H1 (cell line): ENCODE measurements at regions not wholly inside any gene's neighbourhood (a gene's known extent, or its start where the extent isn't known, plus 50 kb on each side); places are given as distances from the start of the nearest gene placed in this dataset.

Experiments
- CTCF ChIA-PET: fragments of 300-600 bp; sonication (Branson Sonifier 250); formaldehyde crosslinking; loops from one replicate; lab custom pipeline; 2021; ENCODE audit not compliant: partially characterized antibody; lab: Charles Lee
- POLR2A ChIA-PET: fragments of 300-600 bp; sonication (Branson Sonifier 250); formaldehyde crosslinking; loops from one replicate; lab custom pipeline; 2021; ENCODE audit warnings: inconsistent platforms; ENCODE audit not compliant: partially characterized antibody; lab: Charles Lee
- DNase-seq, 2 experiments: peaks; one replicate each; pipeline versions ENCODE4 v3.0.0 to v3.0.0-alpha.2; 2010 to 2022; ENCODE audit warnings: low spot score in 2 of 2, low read depth in 1 of 2, mixed read lengths in 1 of 2
- FAIRE-seq: peaks from 2 replicates; lab custom pipeline; 2011; peaks lifted over from hg19 to GRCh38; lab: Jason Lieb, UNC
- H2AFZ ChIP-seq: 2 replicates; pipeline ENCODE4 v1.8.1; 2012; ENCODE audit warnings: low read length, inconsistent platforms
- H2AK5ac ChIP-seq: 2 replicates; pipeline ENCODE4 v1.6.1; 2013; ENCODE audit warnings: low read depth, low read length
- H2BK120ac ChIP-seq: replicated peaks from 2 replicates; pipeline ENCODE3; 2013; ENCODE audit warnings: low read depth, low read length, inconsistent platforms
- H2BK12ac ChIP-seq: 2 replicates; pipeline ENCODE4 v1.6.1; 2013; ENCODE audit warnings: low read depth, low read length
- H2BK15ac ChIP-seq: 2 replicates; pipeline ENCODE4 v1.6.1; 2013; ENCODE audit warnings: low read length
- H2BK20ac ChIP-seq: 2 replicates; pipeline ENCODE4 v1.6.1; 2013; ENCODE audit warnings: low read length
- H2BK5ac ChIP-seq: 2 replicates; pipeline ENCODE4 v1.6.1; 2013; ENCODE audit warnings: low read depth, low read length
- H3K14ac ChIP-seq: 2 replicates; pipeline ENCODE4 v1.6.1; 2013; ENCODE audit warnings: inconsistent platforms; ENCODE audit not compliant: insufficient read length
- H3K18ac ChIP-seq: 2 replicates; pipeline ENCODE4 v1.6.1; 2013; ENCODE audit warnings: low read length; ENCODE audit errors: extremely low read depth
- H3K23ac ChIP-seq: 2 replicates; pipeline ENCODE4 v1.6.1; 2013; ENCODE audit warnings: inconsistent platforms; ENCODE audit not compliant: insufficient read length
- H3K23me2 ChIP-seq: 2 replicates; pipeline ENCODE4 v1.6.1; 2013; ENCODE audit warnings: low read depth, low read length
- H3K27ac ChIP-seq: 2 replicates; pipeline ENCODE4 v1.6.1; 2011; ENCODE audit warnings: low read depth, low read length, inconsistent platforms
- H3K27me3 ChIP-seq, 4 experiments: replicated peaks in 1 of 4; 1 replicate in 1 of 4; 2 replicates in 3 of 4; pipeline versions ENCODE4 v1.6.1 to v1.8.1; 2011 to 2013; ENCODE audit warnings: low read length in 3 of 4, mild to moderate bottlenecking in 3 of 4, inconsistent platforms in 2 of 4, mixed read lengths in 2 of 4, moderate library complexity in 1 of 4; ENCODE audit not compliant: control insufficient read depth in 3 of 4, insufficient read depth in 3 of 4; ENCODE audit errors: extremely low read depth in 1 of 4
- H3K36me3 ChIP-seq, 4 experiments: 2 replicates each; pipeline versions ENCODE4 v1.6.1 to v1.8.1; 2011 to 2013; ENCODE audit warnings: mild to moderate bottlenecking in 4 of 4, low read length in 3 of 4, moderate library complexity in 2 of 4, control low read depth in 1 of 4, inconsistent platforms in 1 of 4; ENCODE audit not compliant: insufficient read depth in 4 of 4, control insufficient read depth in 2 of 4
- H3K4ac ChIP-seq: replicated peaks from 2 replicates; pipeline ENCODE3; 2013; ENCODE audit warnings: low read length, low read depth, mixed read lengths, inconsistent platforms; ENCODE audit not compliant: insufficient read length
- H3K4me1 ChIP-seq, 4 experiments: replicated peaks in 1 of 4; 1 replicate in 1 of 4; 2 replicates in 3 of 4; pipeline versions ENCODE4 v1.6.1 to v1.8.1; 2011 to 2013; ENCODE audit warnings: low read length in 3 of 4, inconsistent platforms in 2 of 4, mixed read lengths in 1 of 4; ENCODE audit not compliant: insufficient read depth in 4 of 4, control insufficient read depth in 3 of 4
- H3K4me2 ChIP-seq, 2 experiments: 2 replicates each; pipeline versions ENCODE4 v1.6.1 to v1.8.1; 2011 to 2013; ENCODE audit warnings: low read depth in 2 of 2, low read length in 2 of 2, control low read depth in 1 of 2, inconsistent platforms in 1 of 2, mild to moderate bottlenecking in 1 of 2; ENCODE audit not compliant: insufficient read depth in 1 of 2
- H3K4me3 ChIP-seq, 4 experiments: fragments of 200-600, 300-600 bp in 1 of 4; sonication (generic), shearing (Covaris generic), sonication (Bioruptor Twin) in 1 of 4; 2 replicates each; pipeline versions ENCODE4 v1.5.1 to v1.8.1; 2011 to 2016; ENCODE audit warnings: low read length in 4 of 4, low read depth in 3 of 4, control low read depth in 2 of 4, inconsistent platforms in 2 of 4, mild to moderate bottlenecking in 2 of 4, mixed read lengths in 1 of 4, moderate library complexity in 1 of 4; ENCODE audit not compliant: insufficient read depth in 2 of 4; ENCODE audit errors: extremely low read depth in 1 of 4
- H3K56ac ChIP-seq: replicated peaks from 2 replicates; pipeline ENCODE3; 2013; ENCODE audit warnings: low read depth, mild to moderate bottlenecking, mixed read lengths, low read length, inconsistent platforms; ENCODE audit not compliant: insufficient read length
- H3K79me1 ChIP-seq: 2 replicates; pipeline ENCODE4 v1.6.1; 2013; ENCODE audit warnings: low read depth, low read length, control low read depth
- H3K79me2 ChIP-seq, 2 experiments: 2 replicates each; pipeline versions ENCODE4 v1.6.1 to v1.8.1; 2012 to 2013; ENCODE audit warnings: low read length in 2 of 2, mild to moderate bottlenecking in 2 of 2, inconsistent platforms in 1 of 2; ENCODE audit not compliant: insufficient read depth in 2 of 2, control insufficient read depth in 1 of 2
- H3K9ac ChIP-seq, 4 experiments: replicated peaks in 1 of 4; 1 replicate in 1 of 4; 2 replicates in 3 of 4; pipeline versions ENCODE4 v1.6.1 to v1.8.1; 2011 to 2013; ENCODE audit warnings: low read depth in 3 of 4, low read length in 3 of 4, control low read depth in 2 of 4, mild to moderate bottlenecking in 2 of 4, moderate library complexity in 2 of 4, inconsistent platforms in 1 of 4; ENCODE audit errors: extremely low read depth in 1 of 4
- H3K9me3 ChIP-seq, 2 experiments: 2 replicates each; pipeline versions ENCODE4 v1.6.1 to v1.8.1; 2012 to 2013; ENCODE audit warnings: mild to moderate bottlenecking in 2 of 2, moderate library complexity in 2 of 2, control low read depth in 1 of 2, inconsistent platforms in 1 of 2, low read depth in 1 of 2, low read length in 1 of 2, mixed read lengths in 1 of 2; ENCODE audit not compliant: insufficient read depth in 2 of 2
- H4K20me1 ChIP-seq, 2 experiments: replicated peaks in 1 of 2; 2 replicates each; pipeline versions ENCODE3 to v1.8.1; 2011 to 2013; ENCODE audit warnings: inconsistent platforms in 2 of 2, low read length in 2 of 2, mild to moderate bottlenecking in 1 of 2; ENCODE audit not compliant: insufficient read depth in 2 of 2, control insufficient read depth in 1 of 2
- H4K5ac ChIP-seq: 2 replicates; pipeline ENCODE4 v1.6.1; 2013; ENCODE audit warnings: low read length, low read depth, mixed read lengths, inconsistent platforms; ENCODE audit not compliant: insufficient read length
- H4K8ac ChIP-seq: 2 replicates; pipeline ENCODE4 v1.8.0; 2013; ENCODE audit warnings: mild to moderate bottlenecking, moderate library complexity, low read length, inconsistent platforms; ENCODE audit not compliant: insufficient read depth; ENCODE audit errors: extremely low read depth
- H4K91ac ChIP-seq: replicated peaks from 2 replicates; pipeline ENCODE3; 2013; ENCODE audit warnings: low read length, mixed read lengths, inconsistent platforms; ENCODE audit not compliant: insufficient read length
- CTBP2 ChIP-seq: IDR thresholded peaks from 2 replicates; pipeline ENCODE4 v1.7.0; 2011; ENCODE audit warnings: borderline replicate concordance, mild to moderate bottlenecking, moderate library complexity, mixed read lengths, low read length; ENCODE audit not compliant: insufficient read depth, insufficient read length
- EZH2 ChIP-seq: fragments of 200-600 bp; sonication (generic); IDR thresholded peaks from 2 replicates; pipeline ENCODE4 v1.7.1; 2012; ENCODE audit warnings: low read depth, mild to moderate bottlenecking, moderate library complexity, low read length, inconsistent platforms; ENCODE audit not compliant: severe bottlenecking
- POU5F1 ChIP-seq: IDR thresholded peaks from 2 replicates; pipeline ENCODE4 v1.6.1; 2011; ENCODE audit warnings: low read depth, mild to moderate bottlenecking, low read length, moderate library complexity
- SIX5 ChIP-seq: IDR thresholded peaks from 2 replicates; pipeline ENCODE4 v1.6.1; 2011; ENCODE audit warnings: mild to moderate bottlenecking, low read depth, low read length
- SP1 ChIP-seq: IDR thresholded peaks from 2 replicates; pipeline ENCODE4 v1.6.1; 2011; ENCODE audit warnings: low read depth, low read length
- SRF ChIP-seq: IDR thresholded peaks from 2 replicates; pipeline ENCODE4 v1.6.1; 2011; ENCODE audit warnings: mild to moderate bottlenecking, low read depth, low read length, moderate library complexity
- TEAD4 ChIP-seq: IDR thresholded peaks from 2 replicates; pipeline ENCODE4 v1.6.1; 2012; ENCODE audit warnings: low read depth, low read length, inconsistent platforms, mixed read lengths
- WGBS, 2 experiments: shearing (Covaris generic) in 1 of 2; methylation state at CpG; one replicate each; pipeline versions ENCODE4 v1.1.6 to v1.1.7; 2013 to 2015; ENCODE audit warnings: low lambda C conversion rate in 2 of 2, mixed read lengths in 2 of 2, inconsistent platforms in 1 of 2, low coverage in 1 of 2, missing lambda C conversion rate in 1 of 2; ENCODE audit not compliant: insufficient replicate concordance in 2 of 2, insufficient coverage in 1 of 2, insufficient read length in 1 of 2; ENCODE audit errors: extremely low coverage in 1 of 2, missing lambda C conversion rate in 1 of 2; 5-methylcytosine and 5-hydroxymethylcytosine counted together

DNA sequence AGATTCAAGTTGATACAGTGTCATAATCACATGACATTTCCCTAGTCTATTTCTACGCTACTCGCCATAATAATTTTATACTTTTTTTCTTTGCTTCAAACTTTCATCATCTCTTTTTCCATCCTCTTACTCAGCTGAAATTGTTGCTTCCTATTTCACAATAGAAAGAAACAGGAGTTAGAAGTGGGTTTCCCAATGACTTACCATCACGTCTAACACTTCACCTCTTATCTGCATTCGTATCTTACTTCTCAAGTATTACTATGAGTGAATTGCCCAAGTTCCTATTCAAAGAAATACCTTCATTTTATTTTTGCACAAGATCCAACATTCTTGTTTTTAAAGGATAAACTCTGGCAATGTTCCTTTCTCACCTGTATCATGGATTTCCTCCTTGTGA, 1539.9 kb downstream of the SI start:
- Histone ChIP-seq H3K79me2 (no peaks in the 10 kb centered on the region), H3K36me3 (no peaks in the 10 kb centered on the region), H2BK20ac (no peak overlapping the region), H3K14ac (no peak overlapping the region), H4K91ac (no peak overlapping the region), H3K4me1 (no peaks in the 10 kb centered on the region), H3K56ac (no peak overlapping the region), H2AK5ac (no peak overlapping the region), H3K18ac (no peak overlapping the region), H3K4ac (no peak overlapping the region), H3K9me3 (no peaks in the 10 kb centered on the region), H3K27ac (no peak overlapping the region), H3K27me3 (no peaks in the 10 kb centered on the region), H2BK15ac (no peak overlapping the region), H2BK120ac (no peak overlapping the region), H2BK5ac (no peak overlapping the region), H3K23ac (no peak overlapping the region), H3K23me2 (no peaks in the 10 kb centered on the region), H2AFZ (no peak overlapping the region), H4K20me1 (no peaks in the 10 kb centered on the region), H3K4me3 (no peak overlapping the region), H4K8ac (no peak overlapping the region), H4K5ac (no peak overlapping the region), H3K79me1 (no peaks in the 10 kb centered on the region), H3K4me2 (no peak overlapping the region), H3K9ac (no peak overlapping the region), H2BK12ac (no peak overlapping the region)
- FAIRE-seq (no peak), DNase-seq (no peak)
- POLR2A ChIA-PET, result no interaction called here
- CTCF ChIA-PET, result no interaction called here
- TF ChIP-seq TEAD4 (no peak), CTBP2 (no peak), SRF (no peak), SIX5 (no peak), EZH2 (no peak), SP1 (no peak), POU5F1 (no peak)
- 87 to 100% methylated on average over 2 to 4 of the region's 4 CpGs for WGBS, 2 experiments
